ENCODE measurements at regions not wholly inside any gene's neighbourhood (a gene's known extent, or its start where the extent isn't known, plus 50 kb on each side); places are given as distances from the start of the nearest gene placed in this dataset.

DNA sequence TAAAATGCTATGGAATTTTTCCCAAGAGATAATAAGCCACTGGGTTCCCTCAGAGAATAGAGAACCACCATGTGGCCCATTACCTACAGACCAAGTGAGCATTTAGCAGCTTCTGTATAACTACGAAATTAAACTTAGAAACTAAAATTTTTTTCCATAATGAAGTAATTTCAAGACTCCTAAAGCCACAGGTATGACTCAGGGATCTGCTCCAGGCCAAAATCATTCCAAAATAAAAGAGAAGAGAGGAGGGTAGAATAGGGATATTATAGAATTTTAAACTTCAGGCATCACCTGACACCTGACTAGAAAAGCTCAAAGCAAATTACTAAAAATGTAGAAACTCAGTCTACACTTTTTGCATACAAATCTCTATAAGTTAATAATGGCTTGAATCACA lies 108.9 kb upstream of the DST start:
- H3K36me3 ChIP-seq (ENCODE audit: control insufficient read depth, low read length) = no peaks in the 10 kb centered on the region
- no peaks in the 10 kb centered on the region for H3K4me1 ChIP-seq (ENCODE audit: control insufficient read depth, low read length)
- H3F3A ChIP-seq (ENCODE audit: control insufficient read depth, insufficient read depth) = no peaks in the 10 kb centered on the region
- no peak overlapping the region for H3K4me3 ChIP-seq (ENCODE audit: low read length)
- no peak overlapping the region for H3K4me2 ChIP-seq (ENCODE audit: low read length)
- H3K9me3 ChIP-seq (ENCODE audit: control insufficient read depth, insufficient read depth, low read length) = no peaks in the 10 kb centered on the region
- no peaks in the 10 kb centered on the region for H3K27me3 ChIP-seq (ENCODE audit: control insufficient read depth, low read length)
- TF ChIP-seq EZH2phosphoT487 (IDR thresholded peaks at IDR 0.05; ENCODE audit: borderline replicate concordance, low read length) = no peak
- no peak for TF ChIP-seq CTCF (IDR thresholded peaks at IDR 0.05; ENCODE audit: low read depth, low read length, poor library complexity, severe bottlenecking)
- H3K9me2 ChIP-seq (replicated peaks; ENCODE audit: control insufficient read depth, low read length) = no peaks in the 10 kb centered on the region
- H4K20me1 ChIP-seq (ENCODE audit: control insufficient read depth, insufficient read depth, low read depth, low read length) = no peaks in the 10 kb centered on the region
- H3K27ac ChIP-seq (ENCODE audit: low read depth, low read length) = no peak overlapping the region
- peaks cover 15% of the 10 kb centered on the region for H3K79me2 ChIP-seq (ENCODE audit: control insufficient read depth, low read length)

GRCh38 chr6:56750686-56751085 lies 108.0 kb upstream of the DST start:
- TF ChIP-seq EZH2phosphoT487 (IDR thresholded peaks at IDR 0.05; ENCODE audit: borderline replicate concordance, low read length) = no peak
- no peak for TF ChIP-seq CTCF (IDR thresholded peaks at IDR 0.05; ENCODE audit: low read depth, low read length, poor library complexity, severe bottlenecking)
- H3K27me3 ChIP-seq (ENCODE audit: control insufficient read depth, low read length) = no peaks in the 10 kb centered on the region
- no peak overlapping the region for H3K4me2 ChIP-seq (ENCODE audit: low read length)
- H3K4me3 ChIP-seq (ENCODE audit: low read length) = no peak overlapping the region
- no peaks in the 10 kb centered on the region for H3F3A ChIP-seq (ENCODE audit: control insufficient read depth, insufficient read depth)
- H3K79me2 ChIP-seq (ENCODE audit: control insufficient read depth, low read length) = peaks cover 7% of the 10 kb centered on the region
- H3K9me2 ChIP-seq (replicated peaks; ENCODE audit: control insufficient read depth, low read length) = no peaks in the 10 kb centered on the region
- no peaks in the 10 kb centered on the region for H3K4me1 ChIP-seq (ENCODE audit: control insufficient read depth, low read length)
- H3K9me3 ChIP-seq (ENCODE audit: control insufficient read depth, insufficient read depth, low read length) = no peaks in the 10 kb centered on the region
- no peak overlapping the region for H3K27ac ChIP-seq (ENCODE audit: low read depth, low read length)
- H3K36me3 ChIP-seq (ENCODE audit: control insufficient read depth, low read length) = no peaks in the 10 kb centered on the region
- no peaks in the 10 kb centered on the region for H4K20me1 ChIP-seq (ENCODE audit: control insufficient read depth, insufficient read depth, low read depth, low read length)

DNA sequence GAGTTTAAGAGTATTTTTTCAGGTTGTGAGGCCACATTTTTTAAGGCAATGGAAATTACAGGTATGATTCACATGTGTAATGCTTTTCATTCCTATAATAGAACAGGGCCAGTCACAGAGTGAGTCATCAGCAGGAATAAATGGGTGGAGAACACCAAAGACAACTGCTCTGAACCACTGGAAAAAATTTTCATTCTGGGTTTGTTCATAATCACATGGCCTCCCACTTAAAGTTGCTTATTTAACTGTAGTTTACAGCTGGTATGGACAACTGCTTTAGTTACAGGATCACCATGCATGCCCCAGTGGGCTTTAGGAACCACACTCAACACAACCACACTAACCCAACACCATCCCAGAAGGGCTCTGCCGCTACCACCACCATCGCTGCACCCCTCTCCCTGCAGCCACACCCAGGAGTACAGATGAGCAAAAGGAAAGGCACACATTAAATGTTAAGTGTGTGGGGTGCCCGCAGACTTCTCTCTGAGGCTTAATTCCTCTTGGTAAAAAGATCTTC lies 107.0 kb upstream of the DST start:
- no peak overlapping the region for H3K4me2 ChIP-seq (ENCODE audit: low read length)
- no peaks in the 10 kb centered on the region for H3K9me3 ChIP-seq (ENCODE audit: control insufficient read depth, insufficient read depth, low read length)
- H3K79me2 ChIP-seq (ENCODE audit: control insufficient read depth, low read length) = peaks cover 7% of the 10 kb centered on the region; the same call in 1 of the 2 replicates
- H3K27me3 ChIP-seq (ENCODE audit: control insufficient read depth, low read length) = no peaks in the 10 kb centered on the region
- H3K36me3 ChIP-seq (ENCODE audit: control insufficient read depth, low read length) = no peaks in the 10 kb centered on the region
- H3K4me1 ChIP-seq (ENCODE audit: control insufficient read depth, low read length) = no peaks in the 10 kb centered on the region
- H4K20me1 ChIP-seq (ENCODE audit: control insufficient read depth, insufficient read depth, low read depth, low read length) = no peaks in the 10 kb centered on the region
- TF ChIP-seq EZH2phosphoT487 (IDR thresholded peaks at IDR 0.05; ENCODE audit: borderline replicate concordance, low read length) (no peak), CTCF (IDR thresholded peaks at IDR 0.05; ENCODE audit: low read depth, low read length, poor library complexity, severe bottlenecking) (no peak)
- no peak overlapping the region for H3K4me3 ChIP-seq (ENCODE audit: low read length)
- H3K9me2 ChIP-seq (replicated peaks; ENCODE audit: control insufficient read depth, low read length) = no peaks in the 10 kb centered on the region
- H3F3A ChIP-seq (ENCODE audit: control insufficient read depth, insufficient read depth) = no peaks in the 10 kb centered on the region
- H3K27ac ChIP-seq (ENCODE audit: low read depth, low read length) = no peak overlapping the region

Measured in DOHH2 (cell line).